GM06990 (cell line): ENCODE measurements at regions not wholly inside any gene's neighbourhood (a gene's known extent, or its start where the extent isn't known, plus 50 kb on each side); places are given as distances from the start of the nearest gene placed in this dataset.

Experiments
- DNase-seq: peaks from one replicate; pipeline ENCODE4 v3.0.0-alpha.2; 2011; ENCODE audit not compliant: insufficient read length; ENCODE audit errors: extremely low read depth
- H3K27me3 ChIP-seq: replicated peaks from 2 replicates; pipeline ENCODE4 v1.6.0; 2011; ENCODE audit warnings: low read length; ENCODE audit not compliant: control insufficient read depth, insufficient read depth
- H3K36me3 ChIP-seq: 2 replicates; pipeline ENCODE4 v1.5.1; 2011; ENCODE audit warnings: low read length; ENCODE audit not compliant: control insufficient read depth, insufficient read depth
- H3K4me3 ChIP-seq: replicated peaks from 2 replicates; pipeline ENCODE4 v1.5.1; 2011; ENCODE audit warnings: low read depth, mild to moderate bottlenecking, control low read depth, low read length
- CTCF ChIP-seq: IDR thresholded peaks from 2 replicates; pipeline ENCODE4 v1.5.1; 2011; ENCODE audit warnings: low read length, control low read depth, mild to moderate bottlenecking, inconsistent platforms; ENCODE audit not compliant: insufficient read depth, poor library complexity, severe bottlenecking

- H3K4me3 ChIP-seq: no peak overlapping the region
- no peaks in the 10 kb centered on the region for H3K27me3 ChIP-seq
- no peak for TF ChIP-seq CTCF
- H3K36me3 ChIP-seq: no peaks in the 10 kb centered on the region
- DNase-seq: no peak
Observed at GRCh38 chr3:153320585-153321128, 158.6 kb downstream of the RAP2B start.

DNA sequence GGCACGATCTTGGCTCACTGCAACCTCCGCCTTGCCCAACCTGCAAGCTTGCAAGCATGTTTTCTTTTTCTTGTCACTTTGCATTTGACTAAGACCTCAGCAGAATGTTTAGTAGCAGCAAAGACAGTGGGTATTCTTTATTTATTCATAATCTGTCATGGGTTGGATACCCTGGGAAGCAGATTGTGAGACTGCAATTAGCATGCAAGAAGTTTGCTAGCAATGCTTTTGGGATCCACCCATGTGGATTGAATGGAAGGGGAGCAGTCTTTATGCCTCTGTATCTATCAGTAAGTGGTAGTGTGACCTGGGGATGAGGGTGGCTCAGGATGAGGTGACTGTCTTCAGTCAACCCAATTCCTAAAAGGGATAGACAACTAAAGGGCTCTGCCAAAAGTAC is 166.7 kb downstream of the RAP2B start:
- H3K4me3 ChIP-seq: no peak overlapping the region
- no peaks in the 10 kb centered on the region for H3K27me3 ChIP-seq
- DNase-seq: no peak
- TF ChIP-seq CTCF: no peak
- no peaks in the 10 kb centered on the region for H3K36me3 ChIP-seq

DNA sequence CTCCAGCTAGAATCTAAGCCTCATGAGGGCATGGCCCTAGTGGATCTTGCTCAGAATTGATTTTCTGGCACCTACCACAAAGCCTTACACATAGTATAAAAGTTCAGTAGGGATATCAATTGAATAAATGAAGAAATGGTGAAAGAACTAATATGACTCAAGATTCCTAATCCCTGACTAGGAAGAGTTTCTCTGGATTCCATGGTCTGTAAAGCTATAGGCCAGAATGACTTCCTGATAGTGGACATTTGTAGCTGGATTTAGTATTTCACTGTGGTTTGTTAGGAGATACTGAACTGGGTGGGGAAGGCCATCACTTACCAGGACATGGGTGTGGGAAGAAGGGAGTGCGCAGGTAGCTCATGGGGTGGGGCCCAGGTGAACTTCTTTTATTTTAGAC is 168.9 kb downstream of the RAP2B start:
- DNase-seq: no peak
- TF ChIP-seq CTCF: no peak
- H3K27me3 ChIP-seq: no peaks in the 10 kb centered on the region
- no peak overlapping the region for H3K4me3 ChIP-seq
- no peaks in the 10 kb centered on the region for H3K36me3 ChIP-seq

- Histone ChIP-seq H3K4me3 (no peak overlapping the region), H3K36me3 (no peaks in the 10 kb centered on the region), H3K27me3 (no peaks in the 10 kb centered on the region)
- no peak for DNase-seq
- TF ChIP-seq CTCF: no peak
Observed at GRCh38 chr3:153331676-153332075, 169.7 kb downstream of the RAP2B start.

GRCh38 chr3:153334558-153334957 is 172.5 kb downstream of the RAP2B start:
- Histone ChIP-seq H3K4me3 (no peak overlapping the region), H3K27me3 (no peaks in the 10 kb centered on the region), H3K36me3 (no peaks in the 10 kb centered on the region)
- no peak for DNase-seq
- TF ChIP-seq CTCF: no peak

DNA sequence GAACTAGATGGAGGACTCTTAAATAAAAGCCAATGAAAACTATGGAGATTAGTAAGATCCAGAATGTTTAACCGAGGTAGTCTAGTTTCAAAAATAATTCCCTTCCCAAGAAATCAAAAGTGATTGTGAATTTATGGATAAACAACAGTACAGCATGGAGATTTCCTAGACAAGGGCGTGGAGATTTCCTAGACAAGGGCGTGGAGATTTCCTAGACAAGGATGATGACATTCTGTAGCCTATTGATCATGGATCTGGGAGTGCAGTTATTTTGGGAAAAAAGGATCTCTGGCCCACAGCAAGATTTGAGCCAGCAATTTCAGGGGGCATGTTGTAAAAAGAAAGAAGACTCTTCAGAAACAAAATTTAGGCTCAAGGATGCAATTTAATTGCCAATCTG is 175.3 kb downstream of the RAP2B start:
- H3K27me3 ChIP-seq: no peaks in the 10 kb centered on the region
- DNase-seq: no peak
- H3K4me3 ChIP-seq: no peak overlapping the region
- H3K36me3 ChIP-seq: no peaks in the 10 kb centered on the region
- no peak for TF ChIP-seq CTCF
